HEK293 (cell line): ENCODE measurements at regions not wholly inside any gene's neighbourhood (a gene's known extent, or its start where the extent isn't known, plus 50 kb on each side); places are given as distances from the start of the nearest gene placed in this dataset.

Experiments
- CTCF ChIA-PET: fragments of 350-600 bp; formaldehyde crosslinking; extraction: SDS; loops from one replicate; lab custom pipeline; 2021; ENCODE audit warnings: antibody characterized with exemption; lab: Yijun Ruan, JAX
- POLR2A ChIA-PET: fragments of 300-600 bp; formaldehyde crosslinking; extraction: SDS; loops from one replicate; lab custom pipeline; 2020; ENCODE audit warnings: antibody characterized with exemption, inconsistent platforms; lab: Yijun Ruan, JAX
- H3K27ac ChIP-seq: fragments of 200-500 bp; sonication (Bioruptor generic); 2 replicates; pipeline ENCODE4 v1.5.1; 2014; ENCODE audit warnings: low read depth, low read length, control low read depth, inconsistent platforms; ENCODE audit errors: extremely low read depth
- H3K36me3 ChIP-seq, 2 experiments: fragments of 200-500 bp in 1 of 2; sonication (Bioruptor generic) in 1 of 2; 1 replicate in 1 of 2; 2 replicates in 1 of 2; pipeline ENCODE4 v1.5.1; 2014 to 2017; ENCODE audit warnings: inconsistent platforms in 2 of 2, low read length in 2 of 2; ENCODE audit not compliant: control insufficient read depth in 2 of 2, insufficient read depth in 1 of 2
- H3K4me1 ChIP-seq: fragments of 200-500 bp; sonication (Bioruptor generic); 2 replicates; pipeline ENCODE4 v1.5.1; 2014; ENCODE audit warnings: mild to moderate bottlenecking, low read length, inconsistent platforms; ENCODE audit not compliant: control insufficient read depth, insufficient read depth
- H3K4me3 ChIP-seq: 2 replicates; pipeline ENCODE4 v1.5.1; 2011; ENCODE audit warnings: low read depth, mild to moderate bottlenecking, control low read depth, low read length, moderate library complexity
- H3K9me3 ChIP-seq: fragments of 200-500 bp; sonication (Bioruptor generic); 2 replicates; pipeline ENCODE4 v1.5.1; 2014; ENCODE audit warnings: low read depth, low read length, inconsistent platforms; ENCODE audit not compliant: control insufficient read depth, insufficient read depth
- KLF10 ChIP-seq: fragments of 450-650 bp; IDR thresholded peaks from 2 replicates; pipeline ENCODE4 v1.5.1; 2018; ENCODE audit warnings: missing biosample characterization, mild to moderate bottlenecking, missing genetic modification characterization
- KLF9 ChIP-seq: fragments of 450-650 bp; formaldehyde crosslinking; IDR thresholded peaks from 2 replicates; pipeline ENCODE4 v1.5.1; 2016; ENCODE audit warnings: missing biosample characterization, missing genetic modification characterization, low read depth
- SALL2 ChIP-seq: fragments of 450-650 bp; formaldehyde crosslinking; IDR thresholded peaks from 2 replicates; pipeline ENCODE4 v1.5.0; 2017; ENCODE audit warnings: missing biosample characterization, mild to moderate bottlenecking, missing genetic modification characterization, borderline replicate concordance
- ZBTB26 ChIP-seq: fragments of 450-650 bp; formaldehyde crosslinking; optimal IDR thresholded peaks from 2 replicates; pipeline ENCODE3; 2016; ENCODE audit warnings: missing biosample characterization, mild to moderate bottlenecking, missing genetic modification characterization
- ZIC2 ChIP-seq: fragments of 450-650 bp; formaldehyde crosslinking; IDR thresholded peaks from 2 replicates; pipeline ENCODE4 v1.5.1; 2016; ENCODE audit warnings: missing biosample characterization, missing genetic modification characterization
- ZNF16 ChIP-seq: fragments of 450-650 bp; formaldehyde crosslinking; IDR thresholded peaks from 2 replicates; pipeline ENCODE4 v1.5.1; 2016; ENCODE audit warnings: low read depth, missing biosample characterization, missing genetic modification characterization
- ZNF169 ChIP-seq: fragments of 450-650 bp; formaldehyde crosslinking; IDR thresholded peaks from 2 replicates; pipeline ENCODE4 v1.5.1; 2016; ENCODE audit warnings: missing biosample characterization, missing genetic modification characterization
- ZNF221 ChIP-seq: fragments of 450-650 bp; formaldehyde crosslinking; IDR thresholded peaks from 2 replicates; pipeline ENCODE4 v1.5.1; 2017; ENCODE audit warnings: missing biosample characterization, missing genetic modification characterization, borderline replicate concordance
- ZNF23 ChIP-seq: fragments of 450-650 bp; formaldehyde crosslinking; IDR thresholded peaks from 2 replicates; pipeline ENCODE4 v1.5.1; 2016; ENCODE audit warnings: missing biosample characterization, missing genetic modification characterization, borderline replicate concordance
- ZNF266 ChIP-seq: fragments of 450-650 bp; formaldehyde crosslinking; IDR thresholded peaks from 2 replicates; pipeline ENCODE4 v1.5.1; 2016; ENCODE audit warnings: missing biosample characterization, missing genetic modification characterization, low read depth
- ZNF280D ChIP-seq: fragments of 450-650 bp; formaldehyde crosslinking; IDR thresholded peaks from 2 replicates; pipeline ENCODE4 v1.5.1; 2016; ENCODE audit warnings: missing biosample characterization, missing genetic modification characterization
- ZNF350 ChIP-seq: fragments of 450-650 bp; formaldehyde crosslinking; IDR thresholded peaks from 2 replicates; pipeline ENCODE4 v1.5.0; 2017; ENCODE audit warnings: missing biosample characterization, mild to moderate bottlenecking, missing genetic modification characterization
- ZNF473 ChIP-seq: fragments of 450-650 bp; formaldehyde crosslinking; IDR thresholded peaks from 2 replicates; pipeline ENCODE4 v1.5.1; 2017; ENCODE audit warnings: missing biosample characterization, missing genetic modification characterization
- ZNF521 ChIP-seq: fragments of 450-650 bp; formaldehyde crosslinking; IDR thresholded peaks from 2 replicates; pipeline ENCODE4 v1.5.1; 2017; ENCODE audit warnings: missing biosample characterization, mild to moderate bottlenecking, missing genetic modification characterization
- ZNF544 ChIP-seq: fragments of 450-650 bp; formaldehyde crosslinking; IDR thresholded peaks from 2 replicates; pipeline ENCODE4 v1.5.0; 2017; ENCODE audit warnings: missing biosample characterization, missing genetic modification characterization
- ZNF596 ChIP-seq: fragments of 450-650 bp; IDR thresholded peaks from 2 replicates; pipeline ENCODE4 v1.5.0; 2018; ENCODE audit warnings: missing biosample characterization, mild to moderate bottlenecking, missing genetic modification characterization, moderate library complexity
- ZNF621 ChIP-seq: fragments of 450-650 bp; formaldehyde crosslinking; IDR thresholded peaks from 2 replicates; pipeline ENCODE4 v1.5.1; 2017; ENCODE audit warnings: missing biosample characterization, missing genetic modification characterization
- ZNF654 ChIP-seq: fragments of 450-650 bp; formaldehyde crosslinking; IDR thresholded peaks from 2 replicates; pipeline ENCODE4 v1.5.1; 2016; ENCODE audit warnings: low read depth, missing biosample characterization, missing genetic modification characterization
- ZNF707 ChIP-seq: fragments of 450-650 bp; formaldehyde crosslinking; IDR thresholded peaks from 2 replicates; pipeline ENCODE4 v1.5.1; 2016; ENCODE audit warnings: missing biosample characterization, missing genetic modification characterization
- ZNF843 ChIP-seq: fragments of 450-650 bp; formaldehyde crosslinking; IDR thresholded peaks from 2 replicates; pipeline ENCODE4 v1.5.1; 2016; ENCODE audit warnings: missing biosample characterization, missing genetic modification characterization
- ZXDB ChIP-seq: fragments of 450-650 bp; formaldehyde crosslinking; IDR thresholded peaks from 2 replicates; pipeline ENCODE4 v1.5.1; 2016; ENCODE audit warnings: missing biosample characterization, missing genetic modification characterization
- TF ChIP-seq, protein P1 (sequence below): fragments of 450-650 bp; formaldehyde crosslinking; IDR thresholded peaks from 2 replicates; pipeline ENCODE4 v1.5.1; 2016; ENCODE audit warnings: missing biosample characterization, missing genetic modification characterization, low read depth
- TF ChIP-seq, protein P2 (sequence below): fragments of 450-650 bp; formaldehyde crosslinking; IDR thresholded peaks from 2 replicates; pipeline ENCODE4; 2016; ENCODE audit warnings: missing biosample characterization, missing genetic modification characterization
- TF ChIP-seq, protein P3 (sequence below): fragments of 450-650 bp; formaldehyde crosslinking; IDR thresholded peaks from 2 replicates; pipeline ENCODE4 v1.5.1; 2016; ENCODE audit warnings: missing biosample characterization, missing genetic modification characterization

DNA sequence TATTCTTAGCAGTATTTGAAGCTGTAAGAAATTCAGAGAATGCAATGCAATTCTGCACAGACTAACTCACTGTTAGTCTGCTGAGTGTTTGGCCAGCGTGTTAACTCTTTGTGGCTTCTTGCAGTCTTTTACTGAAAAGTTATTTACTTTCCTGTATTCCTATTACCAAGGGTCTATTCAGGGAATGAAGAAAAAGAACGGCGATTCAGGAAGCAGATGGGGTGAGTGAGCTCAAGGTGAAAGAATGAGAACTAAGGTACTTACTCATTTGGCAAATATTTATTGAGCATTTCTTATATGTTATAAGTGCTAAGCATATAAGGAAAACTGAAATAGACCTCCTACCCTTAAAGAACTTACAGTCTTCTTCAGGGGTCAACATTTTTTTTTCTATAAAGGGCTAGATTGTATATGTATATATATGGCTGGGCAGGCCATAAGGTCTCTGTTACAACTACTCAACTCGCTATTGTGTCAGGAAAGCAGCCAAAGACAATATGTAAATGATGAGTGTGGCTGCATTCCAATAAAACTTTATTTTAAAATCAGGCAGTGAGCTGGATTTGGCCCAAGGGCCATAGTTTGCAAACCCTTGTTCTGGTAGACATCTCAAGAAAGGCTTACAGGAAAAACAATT lies 271.9 kb upstream of the GADL1 start (continued):
- TF ChIP-seq ZNF521 (no peak), ZNF843 (no peak), ZNF266 (no peak), ZBTB26 (tag by site-specific recombination) (no peak), ZXDB (tag by site-specific recombination) (no peak), ZNF280D (tag by site-specific recombination) (no peak), SALL2 (tag by site-specific recombination) (no peak), ZNF654 (tag by site-specific recombination) (no peak)
- TF ChIP-seq, protein P1, sequence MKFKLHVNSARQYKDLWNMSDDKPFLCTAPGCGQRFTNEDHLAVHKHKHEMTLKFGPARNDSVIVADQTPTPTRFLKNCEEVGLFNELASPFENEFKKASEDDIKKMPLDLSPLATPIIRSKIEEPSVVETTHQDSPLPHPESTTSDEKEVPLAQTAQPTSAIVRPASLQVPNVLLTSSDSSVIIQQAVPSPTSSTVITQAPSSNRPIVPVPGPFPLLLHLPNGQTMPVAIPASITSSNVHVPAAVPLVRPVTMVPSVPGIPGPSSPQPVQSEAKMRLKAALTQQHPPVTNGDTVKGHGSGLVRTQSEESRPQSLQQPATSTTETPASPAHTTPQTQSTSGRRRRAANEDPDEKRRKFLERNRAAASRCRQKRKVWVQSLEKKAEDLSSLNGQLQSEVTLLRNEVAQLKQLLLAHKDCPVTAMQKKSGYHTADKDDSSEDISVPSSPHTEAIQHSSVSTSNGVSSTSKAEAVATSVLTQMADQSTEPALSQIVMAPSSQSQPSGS (tag by site-specific recombination) = no peak

- TF ChIP-seq ZNF473 (tag by site-specific recombination) (no peak), ZXDB (tag by site-specific recombination) (no peak), ZNF221 (tag by site-specific recombination) (no peak), KLF10 (no peak), ZNF16 (tag by site-specific recombination) (no peak), ZNF707 (tag by site-specific recombination) (no peak), ZIC2 (tag by site-specific recombination) (no peak), ZNF544 (no peak), ZNF596 (tag by site-specific recombination) (no peak), ZNF350 (tag by site-specific recombination) (no peak), KLF9 (no peak), ZNF23 (tag by site-specific recombination) (no peak), ZNF621 (tag by site-specific recombination) (no peak), ZNF169 (tag by site-specific recombination) (no peak)
- TF ChIP-seq, protein P2, sequence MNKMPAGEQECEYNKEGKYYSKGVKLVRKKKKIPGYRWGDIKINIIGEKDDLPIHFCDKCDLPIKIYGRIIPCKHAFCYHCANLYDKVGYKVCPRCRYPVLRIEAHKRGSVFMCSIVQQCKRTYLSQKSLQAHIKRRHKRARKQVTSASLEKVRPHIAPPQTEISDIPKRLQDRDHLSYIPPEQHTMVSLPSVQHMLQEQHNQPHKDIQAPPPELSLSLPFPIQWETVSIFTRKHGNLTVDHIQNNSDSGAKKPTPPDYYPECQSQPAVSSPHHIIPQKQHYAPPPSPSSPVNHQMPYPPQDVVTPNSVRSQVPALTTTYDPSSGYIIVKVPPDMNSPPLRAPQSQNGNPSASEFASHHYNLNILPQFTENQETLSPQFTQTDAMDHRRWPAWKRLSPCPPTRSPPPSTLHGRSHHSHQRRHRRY (tag by site-specific recombination) = no peak
- TF ChIP-seq, protein P3, sequence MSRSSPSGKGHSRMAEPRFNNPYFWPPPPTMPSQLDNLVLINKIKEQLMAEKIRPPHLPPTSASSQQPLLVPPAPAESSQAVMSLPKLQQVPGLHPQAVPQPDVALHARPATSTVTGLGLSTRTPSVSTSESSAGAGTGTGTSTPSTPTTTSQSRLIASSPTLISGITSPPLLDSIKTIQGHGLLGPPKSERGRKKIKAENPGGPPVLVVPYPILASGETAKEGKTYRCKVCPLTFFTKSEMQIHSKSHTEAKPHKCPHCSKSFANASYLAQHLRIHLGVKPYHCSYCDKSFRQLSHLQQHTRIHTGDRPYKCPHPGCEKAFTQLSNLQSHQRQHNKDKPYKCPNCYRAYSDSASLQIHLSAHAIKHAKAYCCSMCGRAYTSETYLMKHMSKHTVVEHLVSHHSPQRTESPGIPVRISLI (tag by site-specific recombination) = no peak
- Histone ChIP-seq H3K9me3 (no peaks in the 10 kb centered on the region), H3K36me3 (no peaks in the 10 kb centered on the region), H3K4me1 (peaks cover 7% of the 10 kb centered on the region; the same call in 1 of the 2 replicates), H3K27ac (no peak overlapping the region), H3K4me3 (no peak overlapping the region)
- CTCF ChIA-PET = no interaction called here
- POLR2A ChIA-PET = no interaction called here
These were observed 273.2 kb upstream of the GADL1 start for GRCh38 chr3:31167666-31168065.
